ENCODE measurements at regions not wholly inside any gene's neighbourhood (a gene's known extent, or its start where the extent isn't known, plus 50 kb on each side); places are given as distances from the start of the nearest gene placed in this dataset.

DNA sequence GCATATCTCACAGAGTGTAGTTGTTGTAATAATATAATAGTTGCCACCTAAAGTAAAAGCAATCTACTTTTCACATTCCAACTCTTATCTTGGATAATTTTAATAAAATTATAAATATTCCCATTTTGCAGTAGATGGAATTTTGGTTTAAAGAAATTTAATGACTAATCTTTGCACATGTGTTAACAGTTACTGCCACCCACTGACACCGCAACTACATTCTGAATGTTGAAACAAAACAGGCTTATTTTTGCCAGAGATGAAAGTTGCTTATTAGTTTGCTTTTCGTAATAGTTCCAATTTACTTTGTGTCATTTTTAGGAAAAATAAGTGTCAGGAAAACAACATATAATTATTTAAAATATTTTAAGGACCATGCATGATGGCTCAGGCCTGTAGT is 557.5 kb upstream of the PCDH15 start (continued):
- TF ChIP-seq MYC (IDR thresholded peaks at IDR 0.05; ENCODE audit: insufficient read depth, insufficient read length, insufficient replicate concordance, low read length, severe bottlenecking) = no peak
- no peak for TF ChIP-seq ZNF217 (IDR thresholded peaks at IDR 0.05)
- no peak for TF ChIP-seq KDM1A (IDR thresholded peaks at IDR 0.05; ENCODE audit: borderline replicate concordance)
- no peak for TF ChIP-seq E2F4 (IDR thresholded peaks at IDR 0.05; ENCODE audit: low read depth, low read length)
- TF ChIP-seq MEF2A (IDR thresholded peaks at IDR 0.05; ENCODE audit: insufficient read depth, low read depth, low read length) = no peak

GRCh38 chr10:55353414-55353813 is 552.4 kb upstream of the PCDH15 start:
- CTCF ChIA-PET = no interaction called here
- TF ChIP-seq LARP7 (IDR thresholded peaks at IDR 0.05) (no peak), NRF1 (conservative IDR thresholded peaks at IDR 0.05; ENCODE audit: low read depth, low read length) (no peak), RB1 (IDR thresholded peaks at IDR 0.05; ENCODE audit: borderline replicate concordance) (no peak), SMC3 (IDR thresholded peaks at IDR 0.05; ENCODE audit: borderline replicate concordance, low read length) (no peak), NR2C2 (IDR thresholded peaks at IDR 0.05; ENCODE audit: borderline replicate concordance, control insufficient read depth, insufficient read length, low read depth) (no peak), ZNF274 (IDR thresholded peaks at IDR 0.05; ENCODE audit: insufficient read depth, insufficient read length) (no peak), CBX3 (IDR thresholded peaks at IDR 0.05; ENCODE audit: borderline replicate concordance, low read depth) (no peak), PAX5 (IDR thresholded peaks at IDR 0.05; ENCODE audit: borderline replicate concordance, low read depth, low read length) (no peak), ETV6 (conservative IDR thresholded peaks at IDR 0.05 in 1 of 2, IDR thresholded peaks at IDR 0.05 in 1 of 2; ENCODE audit: borderline replicate concordance in 1 of 2, low read depth in 1 of 2) (no peak), IRF4 (IDR thresholded peaks at IDR 0.05; ENCODE audit: low read depth, low read length) (no peak), EED (IDR thresholded peaks at IDR 0.05; ENCODE audit: low read depth) (no peak), CBX5 (IDR thresholded peaks at IDR 0.05; ENCODE audit: low read depth) (no peak), SIX5 (IDR thresholded peaks at IDR 0.05; ENCODE audit: low read depth, low read length, severe bottlenecking) (no peak), MYC (IDR thresholded peaks at IDR 0.05; ENCODE audit: insufficient read depth, insufficient read length, insufficient replicate concordance, low read length, severe bottlenecking) (no peak), USF2 (IDR thresholded peaks at IDR 0.05; ENCODE audit: borderline replicate concordance, low read depth, low read length) (no peak), POLR2A (IDR thresholded peaks at IDR 0.05; ENCODE audit: low read depth, low read length) (no peak), SP1 (IDR thresholded peaks at IDR 0.05; ENCODE audit: low read depth, low read length) (no peak)
- no peak overlapping the region for H3K4me3 ChIP-seq
- H2AFZ ChIP-seq (ENCODE audit: control insufficient read depth, low read depth, low read length) = no peak overlapping the region
- no peaks in the 10 kb centered on the region for H3K36me3 ChIP-seq (ENCODE audit: control insufficient read depth in 2 of 2, insufficient read depth in 2 of 2, low read length in 1 of 2)
- FAIRE-seq = no peak
- no TSS peak for BruUV-seq (replicated peaks)
- H3K9ac ChIP-seq (ENCODE audit: control insufficient read depth, insufficient read depth, low read length) = no peak overlapping the region
- intact Hi-C loops (cut with micrococcal nuclease; ENCODE audit: unreplicated experiment) = no loop called here
- H3K27ac ChIP-seq (ENCODE audit: control insufficient read depth, insufficient read depth) = no peak overlapping the region
- POLR2A ChIA-PET = no interaction called here
- SMC1A ChIA-PET (ENCODE audit: uncharacterized antibody, unreplicated experiment) = no interaction called here
- RAD21 ChIA-PET (ENCODE audit: unreplicated experiment) = no interaction called here
- in situ Hi-C loops (cut with MboI) = no loop called here
- no peaks in the 10 kb centered on the region for H3K9me3 ChIP-seq (replicated peaks; ENCODE audit: control insufficient read depth, insufficient read depth, low read length)
- H3K27me3 ChIP-seq (replicated peaks in 1 of 2; ENCODE audit: control insufficient read depth in 2 of 2, insufficient read depth in 2 of 2, low read length in 1 of 2) = no peaks in the 10 kb centered on the region
- H3K4me2 ChIP-seq (ENCODE audit: control insufficient read depth, insufficient read depth) = no peak overlapping the region
- no peaks in the 10 kb centered on the region for H4K20me1 ChIP-seq (ENCODE audit: control insufficient read depth, insufficient read depth)
- no peak for ATAC-seq
- no peaks in the 10 kb centered on the region for H3K79me2 ChIP-seq (ENCODE audit: control insufficient read depth, insufficient read depth, low read length)
- 0% methylated on average over 1 of the region's 1 CpG for WGBS (ENCODE audit: insufficient coverage, insufficient replicate concordance, low lambda C conversion rate, missing lambda C conversion rate)
- no peaks in the 10 kb centered on the region for H3K4me1 ChIP-seq (ENCODE audit: control insufficient read depth, insufficient read depth, low read length)
- no peak for DNase-seq (ENCODE audit: low read depth, low spot score)
